ENCODE measurements at regions not wholly inside any gene's neighbourhood (a gene's known extent, or its start where the extent isn't known, plus 50 kb on each side); places are given as distances from the start of the nearest gene placed in this dataset.
"Not testable (repeated sequence)": the region's sequence is repeated elsewhere in the genome, so short reads cannot be mapped to it uniquely, and the experiment has no call there.

DNA sequence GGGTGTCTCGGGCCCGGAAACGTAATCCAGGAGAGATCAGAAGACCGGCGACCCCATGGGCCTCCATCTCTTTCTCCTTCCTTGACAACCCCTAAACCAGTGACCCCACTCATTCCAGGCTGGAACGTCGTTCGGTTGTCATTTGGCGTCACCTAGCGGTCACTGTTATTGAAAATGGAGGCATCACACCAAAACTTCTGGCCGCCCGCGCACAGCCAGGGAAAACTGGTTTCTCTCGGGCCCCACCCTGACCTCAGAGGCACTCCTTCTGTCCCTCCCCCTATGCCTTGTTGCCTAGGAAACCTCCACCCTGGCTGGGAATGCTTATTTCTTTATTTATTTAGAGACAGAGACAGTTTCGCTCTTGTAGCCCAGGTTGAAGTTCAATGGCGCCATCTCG is 2327.3 kb upstream of the TPTE start:
- DNase-seq, result not testable (repeated sequence)

DNA sequence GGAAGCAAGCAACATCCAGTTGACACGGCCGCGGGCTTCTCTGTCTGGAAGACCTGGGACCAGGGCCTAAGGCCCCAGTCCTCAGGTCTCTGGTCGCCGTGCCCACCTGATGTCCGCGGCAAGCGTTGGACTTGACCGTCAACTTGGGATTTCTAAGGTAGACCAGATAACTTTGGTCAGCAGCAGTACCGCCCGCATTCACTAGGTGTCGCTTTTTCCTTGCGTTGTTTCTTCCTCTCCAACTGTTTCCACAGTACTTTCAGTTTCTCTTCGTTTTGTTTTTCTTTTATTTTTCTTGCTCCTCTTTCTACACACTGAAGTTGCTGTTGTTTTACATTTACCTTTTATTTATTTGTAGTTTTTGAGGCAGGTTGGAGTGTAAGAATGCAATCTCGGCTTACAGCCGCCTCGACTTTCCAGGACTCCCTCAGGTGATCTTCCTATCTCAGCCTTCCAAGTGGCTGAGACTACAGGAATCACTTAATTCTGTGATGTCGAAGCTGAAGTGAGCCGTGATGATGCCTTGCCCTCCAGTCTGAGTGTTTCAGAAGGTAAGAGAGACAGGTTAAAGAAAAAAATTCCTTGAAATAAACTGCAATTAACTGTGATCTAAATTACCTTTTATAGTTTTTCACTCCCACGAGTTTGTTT is 2323.9 kb upstream of the TPTE start:
- DNase-seq, result not testable (repeated sequence)

DNA sequence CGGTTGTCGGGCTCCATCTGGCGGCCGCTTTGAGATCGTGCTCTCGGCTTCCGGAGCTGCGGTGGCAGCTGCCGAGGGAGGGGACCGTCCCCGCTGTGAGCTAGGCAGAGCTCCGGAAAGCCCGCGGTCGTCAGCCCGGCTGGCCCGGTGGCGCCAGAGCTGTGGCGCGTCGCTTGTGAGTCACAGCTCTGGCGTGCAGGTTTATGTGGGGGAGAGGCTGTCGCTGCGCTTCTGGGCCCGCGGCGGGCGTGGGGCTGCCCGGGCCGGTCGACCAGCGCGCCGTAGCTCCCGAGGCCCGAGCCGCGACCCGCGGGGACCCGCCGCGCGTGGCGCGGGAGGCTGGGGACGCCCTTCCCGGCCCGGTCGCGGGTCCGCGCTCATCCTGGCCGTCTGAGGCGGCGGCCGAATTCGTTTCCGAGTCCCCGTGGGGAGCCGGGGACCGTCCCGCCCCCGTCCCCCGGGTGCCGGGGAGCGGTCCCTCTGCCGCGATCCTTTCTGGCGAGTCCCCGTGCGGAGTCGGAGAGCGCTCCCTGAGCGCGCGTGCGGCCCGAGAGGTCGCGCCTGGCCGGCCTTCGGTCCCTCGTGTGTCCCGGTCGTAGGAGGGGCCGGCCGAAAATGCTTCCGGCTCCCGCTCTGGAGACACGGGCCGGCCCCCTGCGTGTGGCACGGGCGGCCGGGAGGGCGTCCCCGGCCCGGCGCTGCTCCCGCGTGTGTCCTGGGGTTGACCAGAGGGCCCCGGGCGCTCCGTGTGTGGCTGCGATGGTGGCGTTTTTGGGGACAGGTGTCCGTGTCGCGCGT is 2316.1 kb upstream of the TPTE start:
- not testable (repeated sequence) for DNase-seq

DNA sequence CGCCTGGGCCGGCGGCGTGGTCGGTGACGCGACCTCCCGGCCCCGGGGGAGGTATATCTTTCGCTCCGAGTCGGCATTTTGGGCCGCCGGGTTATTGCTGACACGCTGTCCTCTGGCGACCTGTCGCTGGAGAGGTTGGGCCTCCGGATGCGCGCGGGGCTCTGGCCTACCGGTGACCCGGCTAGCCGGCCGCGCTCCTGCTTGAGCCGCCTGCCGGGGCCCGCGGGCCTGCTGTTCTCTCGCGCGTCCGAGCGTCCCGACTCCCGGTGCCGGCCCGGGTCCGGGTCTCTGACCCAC is 2315.5 kb upstream of the TPTE start:
- DNase-seq, result not testable (repeated sequence)

DNA sequence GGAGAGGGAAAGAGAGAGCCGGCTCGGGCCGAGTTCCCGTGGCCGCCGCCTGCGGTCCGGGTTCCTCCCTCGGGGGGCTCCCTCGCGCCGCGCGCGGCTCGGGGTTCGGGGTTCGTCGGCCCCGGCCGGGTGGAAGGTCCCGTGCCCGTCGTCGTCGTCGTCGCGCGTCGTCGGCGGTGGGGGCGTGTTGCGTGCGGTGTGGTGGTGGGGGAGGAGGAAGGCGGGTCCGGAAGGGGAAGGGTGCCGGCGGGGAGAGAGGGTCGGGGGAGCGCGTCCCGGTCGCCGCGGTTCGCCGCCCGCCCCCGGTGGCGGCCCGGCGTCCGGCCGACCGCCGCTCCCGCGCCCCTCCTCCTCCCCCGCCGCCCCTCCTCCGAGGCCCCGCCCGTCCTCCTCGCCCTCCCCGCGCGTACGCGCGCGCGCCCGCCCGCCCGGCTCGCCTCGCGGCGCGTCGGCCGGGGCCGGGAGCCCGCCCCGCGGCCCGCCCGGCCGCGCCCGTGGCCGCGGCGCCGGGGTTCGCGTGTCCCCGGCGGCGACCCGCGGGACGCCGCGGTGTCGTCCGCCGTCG is 2308.3 kb upstream of the TPTE start:
- DNase-seq, result peak; percentile 14

DNA sequence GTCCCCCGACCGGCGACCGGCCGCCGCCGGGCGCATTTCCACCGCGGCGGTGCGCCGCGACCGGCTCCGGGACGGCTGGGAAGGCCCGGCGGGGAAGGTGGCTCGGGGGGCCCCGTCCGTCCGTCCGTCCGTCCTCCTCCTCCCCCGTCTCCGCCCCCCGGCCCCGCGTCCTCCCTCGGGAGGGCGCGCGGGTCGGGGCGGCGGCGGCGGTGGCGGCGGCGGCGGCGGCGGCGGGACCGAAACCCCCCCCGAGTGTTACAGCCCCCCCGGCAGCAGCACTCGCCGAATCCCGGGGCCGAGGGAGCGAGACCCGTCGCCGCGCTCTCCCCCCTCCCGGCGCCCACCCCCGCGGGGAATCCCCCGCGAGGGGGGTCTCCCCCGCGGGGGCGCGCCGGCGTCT is 2306.8 kb upstream of the TPTE start:
- DNase-seq, result not testable (repeated sequence)

DNA sequence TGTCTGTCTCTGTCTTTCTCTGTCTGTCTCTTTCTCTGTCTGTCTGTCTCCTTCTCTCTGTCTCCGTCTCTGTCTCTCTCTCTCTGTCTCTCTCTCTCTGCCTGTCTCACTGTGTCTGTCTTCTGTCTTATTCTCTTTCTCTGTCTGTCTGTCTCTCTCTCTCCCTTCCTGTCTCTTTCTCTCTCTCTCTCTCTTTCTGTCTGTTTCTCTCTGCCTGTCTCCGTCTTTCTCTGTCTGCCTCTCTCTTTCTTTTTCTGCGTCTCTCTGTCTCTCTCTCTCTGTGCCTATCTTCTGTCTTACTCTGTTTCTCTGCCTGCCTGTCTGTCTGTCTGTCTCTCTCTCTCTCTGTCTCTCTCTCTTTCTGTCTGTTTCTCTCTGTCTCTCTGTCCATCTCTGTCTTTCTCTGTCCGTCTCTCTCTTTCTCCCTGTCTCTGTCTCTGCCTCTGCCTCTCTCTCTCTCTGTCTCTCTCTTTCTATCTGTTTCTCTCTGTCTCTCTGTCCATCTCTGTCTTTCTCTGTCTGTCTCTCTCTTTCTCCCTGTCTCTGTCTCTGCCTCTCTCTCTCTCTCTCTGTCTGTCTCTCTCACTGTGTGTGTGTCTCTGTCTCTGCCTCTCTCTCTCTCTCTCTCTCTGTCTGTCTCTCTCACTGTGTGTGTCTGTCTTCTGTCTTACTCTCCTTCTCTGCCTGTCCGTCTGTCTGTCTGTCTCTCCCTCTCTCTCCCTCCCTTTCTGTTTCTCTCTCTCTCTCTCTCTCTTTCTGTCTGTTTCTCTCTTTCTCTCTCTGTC is 2291.8 kb upstream of the TPTE start:
- DNase-seq, result not testable (repeated sequence)

DNA sequence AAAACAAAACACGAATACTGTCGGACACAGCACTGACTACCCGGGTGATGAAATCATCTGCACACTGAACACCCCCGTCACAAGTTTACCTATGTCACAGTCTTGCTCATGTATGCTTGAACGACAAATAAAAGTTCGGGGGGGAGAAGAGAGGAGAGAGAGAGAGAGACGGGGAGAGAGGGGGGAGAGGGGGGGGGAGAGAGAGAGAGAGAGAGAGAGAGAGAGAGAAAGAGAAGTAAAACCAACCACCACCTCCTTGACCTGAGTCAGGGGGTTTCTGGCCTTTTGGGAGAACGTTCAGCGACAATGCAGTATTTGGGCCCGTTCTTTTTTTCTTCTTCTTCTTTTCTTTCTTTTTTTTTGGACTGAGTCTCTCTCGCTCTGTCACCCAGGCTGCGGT is 2290.1 kb upstream of the TPTE start:
- not testable (repeated sequence) for DNase-seq

DNA sequence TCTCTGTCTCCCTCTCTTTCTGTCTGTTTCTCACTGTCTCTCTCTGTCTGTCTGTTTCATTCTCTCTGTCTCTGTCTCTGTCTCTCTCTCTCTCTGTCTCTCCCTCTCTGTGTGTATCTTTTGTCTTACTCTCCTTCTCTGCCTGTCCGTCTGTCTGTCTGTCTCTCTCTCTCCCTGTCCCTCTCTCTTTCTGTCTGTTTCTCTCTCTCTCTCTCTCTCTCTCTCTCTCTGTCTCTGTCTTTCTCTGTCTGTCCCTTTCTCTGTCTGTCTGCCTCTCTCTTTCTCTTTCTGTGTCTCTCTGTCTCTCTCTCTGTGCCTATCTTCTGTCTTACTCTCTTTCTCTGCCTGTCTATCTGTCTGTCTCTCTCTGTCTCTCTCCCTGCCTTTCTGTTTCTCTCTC is 2288.4 kb upstream of the TPTE start:
- DNase-seq, result not testable (repeated sequence)

DNA sequence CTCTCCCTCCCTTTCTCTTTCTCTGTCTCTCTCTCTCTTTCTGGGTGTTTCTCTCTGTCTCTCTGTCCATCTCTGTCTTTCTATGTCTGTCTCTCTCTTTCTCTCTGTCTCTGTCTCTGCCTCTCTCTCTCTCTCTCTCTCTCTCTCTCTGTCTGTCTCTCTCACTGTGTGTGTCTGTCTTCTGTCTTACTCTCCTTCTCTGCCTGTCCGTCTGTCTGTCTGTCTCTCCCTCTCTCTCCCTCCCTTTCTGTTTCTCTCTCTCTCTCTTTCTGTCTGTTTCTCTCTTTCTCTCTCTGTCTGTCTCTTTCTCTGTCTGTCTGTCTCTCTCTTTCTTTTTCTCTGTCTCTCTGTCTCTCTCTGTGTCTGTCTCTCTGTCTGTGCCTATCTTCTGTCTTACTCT is 2287.3 kb upstream of the TPTE start:
- DNase-seq, result not testable (repeated sequence)

DNA sequence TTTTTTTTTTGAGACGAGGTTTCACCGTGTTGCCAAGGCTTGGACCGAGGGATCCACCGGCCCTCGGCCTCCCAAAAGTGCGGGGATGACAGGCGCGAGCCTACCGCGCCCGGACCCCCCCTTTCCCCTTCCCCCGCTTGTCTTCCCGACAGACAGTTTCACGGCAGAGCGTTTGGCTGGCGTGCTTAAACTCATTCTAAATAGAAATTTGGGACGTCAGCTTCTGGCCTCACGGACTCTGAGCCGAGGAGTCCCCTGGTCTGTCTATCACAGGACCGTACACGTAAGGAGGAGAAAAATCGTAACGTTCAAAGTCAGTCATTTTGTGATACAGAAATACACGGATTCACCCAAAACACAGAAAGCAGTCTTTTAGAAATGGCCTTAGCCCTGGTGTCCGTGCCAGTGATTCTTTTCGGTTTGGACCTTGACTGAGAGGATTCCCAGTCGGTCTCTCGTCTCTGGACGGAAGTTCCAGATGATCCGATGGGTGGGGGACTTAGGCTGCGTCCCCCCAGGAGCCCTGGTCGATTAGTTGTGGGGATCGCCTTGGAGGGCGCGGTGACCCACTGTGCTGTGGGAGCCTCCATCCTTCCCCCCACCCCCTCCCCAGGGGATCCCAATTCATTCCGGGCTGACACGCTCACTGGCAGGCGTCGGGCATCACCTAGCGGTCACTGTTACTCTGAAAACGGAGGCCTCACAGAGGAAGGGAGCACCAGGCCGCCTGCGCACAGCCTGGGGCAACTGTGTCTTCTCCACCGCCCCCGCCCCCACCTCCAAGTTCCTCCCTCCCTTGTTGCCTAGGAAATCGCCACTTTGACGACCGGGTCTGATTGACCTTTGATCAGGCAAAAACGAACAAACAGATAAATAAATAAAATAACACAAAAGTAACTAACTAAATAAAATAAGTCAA is 2276.4 kb upstream of the TPTE start:
- DNase-seq, result not testable (repeated sequence)

DNA sequence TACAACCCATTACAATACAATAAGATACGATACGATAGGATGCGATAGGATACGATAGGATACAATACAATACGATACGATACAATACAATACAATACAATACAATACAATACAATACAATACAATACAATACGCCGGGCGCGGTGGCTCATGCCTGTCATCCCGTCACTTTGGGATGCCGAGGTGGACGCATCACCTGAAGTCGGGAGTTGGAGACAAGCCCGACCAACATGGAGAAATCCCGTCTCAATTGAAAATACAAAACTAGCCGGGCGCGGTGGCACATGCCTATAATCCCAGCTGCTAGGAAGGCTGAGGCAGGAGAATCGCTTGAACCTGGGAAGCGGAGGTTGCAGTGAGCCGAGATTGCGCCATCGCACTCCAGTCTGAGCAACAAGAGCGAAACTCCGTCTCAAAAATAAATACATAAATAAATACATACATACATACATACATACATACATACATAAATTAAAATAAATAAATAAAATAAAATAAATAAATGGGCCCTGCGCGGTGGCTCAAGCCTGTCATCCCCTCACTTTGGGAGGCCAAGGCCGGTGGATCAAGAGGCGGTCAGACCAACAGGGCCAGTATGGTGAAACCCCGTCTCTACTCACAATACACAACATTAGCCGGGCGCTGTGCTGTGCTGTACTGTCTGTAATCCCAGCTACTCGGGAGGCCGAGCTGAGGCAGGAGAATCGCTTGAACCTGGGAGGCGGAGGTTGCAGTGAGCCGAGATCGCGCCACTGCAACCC is 2275.6 kb upstream of the TPTE start:
- DNase-seq, result not testable (repeated sequence)

DNA sequence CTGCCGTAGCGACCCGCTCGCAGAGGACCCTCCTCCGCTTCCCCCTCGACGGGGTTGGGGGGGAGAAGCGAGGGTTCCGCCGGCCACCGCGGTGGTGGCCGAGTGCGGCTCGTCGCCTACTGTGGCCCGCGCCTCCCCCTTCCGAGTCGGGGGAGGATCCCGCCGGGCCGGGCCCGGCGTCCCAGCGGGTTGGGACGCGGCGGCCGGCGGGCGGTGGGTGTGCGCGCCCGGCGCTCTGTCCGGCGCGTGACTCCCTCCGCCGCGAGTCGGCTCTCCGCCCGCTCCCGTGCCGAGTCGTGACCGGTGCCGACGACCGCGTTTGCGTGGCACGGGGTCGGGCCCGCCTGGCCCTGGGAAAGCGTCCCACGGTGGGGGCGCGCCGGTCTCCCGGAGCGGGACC is 2269.7 kb upstream of the TPTE start:
- not testable (repeated sequence) for DNase-seq

DNA sequence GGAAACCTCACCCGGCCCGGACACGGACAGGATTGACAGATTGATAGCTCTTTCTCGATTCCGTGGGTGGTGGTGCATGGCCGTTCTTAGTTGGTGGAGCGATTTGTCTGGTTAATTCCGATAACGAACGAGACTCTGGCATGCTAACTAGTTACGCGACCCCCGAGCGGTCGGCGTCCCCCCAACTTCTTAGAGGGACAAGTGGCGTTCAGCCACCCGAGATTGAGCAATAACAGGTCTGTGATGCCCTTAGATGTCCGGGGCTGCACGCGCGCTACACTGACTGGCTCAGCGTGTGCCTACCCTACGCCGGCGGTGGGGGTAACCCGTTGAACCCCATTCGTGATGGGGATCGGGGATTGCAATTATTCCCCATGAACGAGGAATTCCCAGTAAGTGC is 2266.3 kb upstream of the TPTE start:
- peak; percentile 1 for DNase-seq

DNA sequence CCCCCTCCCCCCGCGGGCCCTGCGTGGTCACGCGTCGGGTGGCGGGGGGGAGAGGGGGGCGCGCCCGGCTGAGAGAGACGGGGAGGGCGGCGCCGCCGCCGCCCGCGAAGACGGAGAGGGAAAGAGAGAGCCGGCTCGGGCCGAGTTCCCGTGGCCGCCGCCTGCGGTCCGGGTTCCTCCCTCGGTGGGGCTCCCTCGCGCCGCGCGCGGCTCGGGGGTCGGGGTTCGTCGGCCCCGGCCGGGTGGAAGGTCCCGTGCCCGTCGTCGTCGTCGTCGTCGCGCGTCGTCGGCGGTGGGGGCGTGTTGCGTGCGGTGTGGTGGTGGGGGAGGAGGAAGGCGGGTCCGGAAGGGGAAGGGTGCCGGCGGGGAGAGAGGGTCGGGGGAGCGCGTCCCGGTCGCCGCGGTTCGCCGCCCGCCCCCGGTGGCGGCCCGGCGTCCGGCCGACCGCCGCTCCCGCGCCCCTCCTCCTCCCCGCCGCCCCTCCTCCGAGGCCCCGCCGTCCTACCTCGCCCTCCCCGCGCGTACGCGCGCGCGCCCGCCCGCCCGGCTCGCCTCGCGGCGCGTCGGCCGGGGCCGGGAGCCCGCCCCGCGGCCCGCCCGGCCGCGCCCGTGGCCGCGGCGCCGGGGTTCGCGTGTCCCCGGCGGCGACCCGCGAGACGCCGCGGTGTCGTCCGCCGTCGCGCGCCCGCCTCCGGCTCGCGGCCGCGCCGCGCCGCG is 2264.1 kb upstream of the TPTE start:
- DNase-seq, result peak; percentile 15

DNA sequence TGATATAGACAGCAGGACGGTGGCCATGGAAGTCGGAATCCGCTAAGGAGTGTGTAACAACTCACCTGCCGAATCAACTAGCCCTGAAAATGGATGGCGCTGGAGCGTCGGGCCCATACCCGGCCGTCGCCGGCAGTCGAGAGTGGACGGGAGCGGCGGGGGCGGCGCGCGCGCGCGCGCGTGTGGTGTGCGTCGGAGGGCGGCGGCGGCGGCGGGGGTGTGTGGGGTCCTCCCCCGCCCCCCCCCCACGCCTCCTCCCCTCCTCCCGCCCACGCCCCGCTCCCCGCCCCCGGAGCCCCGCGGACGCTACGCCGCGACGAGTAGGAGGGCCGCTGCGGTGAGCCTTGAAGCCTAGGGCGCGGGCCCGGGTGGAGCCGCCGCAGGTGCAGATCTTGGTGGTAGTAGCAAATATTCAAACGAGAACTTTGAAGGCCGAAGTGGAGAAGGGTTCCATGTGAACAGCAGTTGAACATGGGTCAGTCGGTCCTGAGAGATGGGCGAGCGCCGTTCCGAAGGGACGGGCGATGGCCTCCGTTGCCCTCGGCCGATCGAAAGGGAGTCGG is 2261.2 kb upstream of the TPTE start:
- not testable (repeated sequence) for DNase-seq

All from CD4-positive, alpha-beta T cell treated with Interleukin-15 for 1 hour (primary cell).